Heart left ventricle (tissue), 13 donors: ENCODE measurements at regions not wholly inside any gene's neighbourhood (a gene's known extent, or its start where the extent isn't known, plus 50 kb on each side); places are given as distances from the start of the nearest gene placed in this dataset.

Experiments
- CTCF ChIP-seq, 12 donors: fragments of 200-600 bp; sonication (generic) in 4 of 12; IDR thresholded peaks; one replicate each; pipeline versions ENCODE4 v1.5.0 to v1.8.0; 2018 to 2022; ENCODE audit warnings: antibody characterized with exemption in 12 of 12, mild to moderate bottlenecking in 5 of 12
- POLR2A ChIP-seq, 2 donors: fragments of 450-650 bp; IDR thresholded peaks; one replicate each; pipeline ENCODE4 v1.6.1; 2017; ENCODE audit warnings: antibody characterized with exemption in 2 of 2, mild to moderate bottlenecking in 2 of 2, moderate library complexity in 2 of 2
- donor health status: ischemic (EF 13 %, LVEDD 7.1; RV severe dilation, severe dysfunction).
- donor health status: DM: no; HTN: yes; CAD: no.
- donor health status: DM: no; HTN: no; CAD: no.
- donor health status: ischemic (EF 25% LVEDD 6.9; RV normal size, moderate dysfunction).
- donor health status: ischemic (EF 25% LVEDD 5.7; RV mildly dilated, moderate dysfunction).
- donor health status: ischemic (EF 35%, LVEDD 5.7; RV mildly dilated, moderate dysfunction).
- donor health status: nonischemic (EF 11% LVEDD 7.7; RV severe dilation, severe dysfunction).
- donor health status: DM: yes; HTN: yes; CAD: no.
- donor health status: PGD.
- donor health status: ischemic (EF 29% LVEDD 5.4; RV normal size, mild dysfunction).
- donor health status: nonischemic (EF 23%, LVEDD 6.1; RV moderate dilation, normal function).

GRCh38 chr1:56123826-56124225, 455.5 kb downstream of the PLPP3 start:
- TF ChIP-seq CTCF (IDR thresholded peaks at IDR 0.05) (no peak), POLR2A (IDR thresholded peaks at IDR 0.05) (no peak)
